HCT116 (cell line): ENCODE measurements at regions not wholly inside any gene's neighbourhood (a gene's known extent, or its start where the extent isn't known, plus 50 kb on each side); places are given as distances from the start of the nearest gene placed in this dataset.

Experiments
- ATAC-seq: fragments of 200-7000 bp; cut with Tn5 transposase; 2 replicates; pipeline ENCODE4 v1.9.1; 2020; ENCODE audit warnings: mild to moderate bottlenecking, moderate library complexity
- BruUV-seq: library from RNA; stranded (reverse); fragments of 400-500 nt; replicated peaks from 2 replicates; lab custom pipeline; 2021; lab: Mats Ljungman, UMichigan
- CTCF ChIA-PET: fragments of 300-600 bp; sonication (Branson Sonifier 250); formaldehyde crosslinking; loops from one replicate; lab custom pipeline; 2021; ENCODE audit warnings: antibody characterized with exemption; lab: Charles Lee
- POLR2A ChIA-PET: fragments of 300-600, 350-600 bp; sonication (Branson Sonifier 250); formaldehyde crosslinking; loops from one replicate; lab custom pipeline; 2021; ENCODE audit warnings: antibody characterized with exemption; lab: Charles Lee
- RAD21 ChIA-PET, 2 experiments: fragments of 300-600 bp; sonication (Branson Sonifier 250); formaldehyde crosslinking; loops; one replicate each; lab custom pipeline; 2023; ENCODE audit warnings: low total read pairs in 2 of 2; ENCODE audit not compliant: uncharacterized antibody in 2 of 2, unreplicated experiment in 2 of 2, low non-redundant PET in 1 of 2; lab: Charles Lee
- DNase-seq: peaks from one replicate; pipeline ENCODE4 v3.0.0-alpha.2; 2010; ENCODE audit warnings: low read depth, low spot score
- H2AFZ ChIP-seq: fragments of 200-600 bp; shearing (Covaris generic), sonication (generic); 2 replicates; pipeline ENCODE4 v1.6.1; 2017; ENCODE audit warnings: low read depth, mixed run types, mixed read lengths, antibody characterized with exemption, low read length; ENCODE audit not compliant: poor library complexity, severe bottlenecking
- H3K27ac ChIP-seq: 2 replicates; pipeline ENCODE4 v1.5.1; 2012; ENCODE audit warnings: low read depth, low read length
- H3K27me3 ChIP-seq: fragments of 200-600 bp; sonication (generic); 2 replicates; pipeline ENCODE4 v1.6.1; 2016; ENCODE audit warnings: mixed run types, low read length, mixed read lengths; ENCODE audit not compliant: insufficient read depth
- H3K36me3 ChIP-seq, 2 experiments: fragments of 200-500 bp in 1 of 2; fragments of 200-600 bp in 1 of 2; sonication (Bioruptor generic) in 1 of 2; sonication (generic) in 1 of 2; 2 replicates each; pipeline versions ENCODE4 v1.5.1 to v1.6.1; 2014 to 2016; ENCODE audit warnings: low read length in 2 of 2, inconsistent platforms in 1 of 2, mixed read lengths in 1 of 2, mixed run types in 1 of 2; ENCODE audit not compliant: insufficient read depth in 2 of 2, control insufficient read depth in 1 of 2
- H3K4me1 ChIP-seq, 2 experiments: fragments of 200-600 bp in 1 of 2; sonication (generic) in 1 of 2; 2 replicates each; pipeline versions ENCODE4 v1.5.1 to v1.6.1; 2012 to 2017; ENCODE audit warnings: low read length in 2 of 2, inconsistent platforms in 1 of 2, mild to moderate bottlenecking in 1 of 2, mixed read lengths in 1 of 2, mixed run types in 1 of 2, moderate library complexity in 1 of 2; ENCODE audit not compliant: insufficient read depth in 2 of 2, control insufficient read depth in 1 of 2
- H3K4me2 ChIP-seq: fragments of 200-600 bp; sonication (generic); 2 replicates; pipeline ENCODE4 v1.6.1; 2017; ENCODE audit warnings: mixed run types, low read length, mixed read lengths
- H3K4me3 ChIP-seq, 2 experiments: fragments of 200-600 bp in 1 of 2; sonication (generic) in 1 of 2; replicated peaks in 1 of 2; 2 replicates each; pipeline ENCODE4 v1.5.1; 2011 to 2016; ENCODE audit warnings: low read length in 2 of 2, control low read depth in 1 of 2, low read depth in 1 of 2, mild to moderate bottlenecking in 1 of 2, mixed read lengths in 1 of 2, mixed run types in 1 of 2
- H3K79me2 ChIP-seq: fragments of 200-600 bp; sonication (generic); 2 replicates; pipeline ENCODE4 v1.6.1; 2017; ENCODE audit warnings: mild to moderate bottlenecking, mixed run types, low read length, moderate library complexity, mixed read lengths; ENCODE audit not compliant: insufficient read depth
- H3K9ac ChIP-seq: fragments of 200-600 bp; sonication (generic); 2 replicates; pipeline ENCODE4 v1.6.1; 2016; ENCODE audit warnings: low read length, mixed read lengths
- H3K9me2 ChIP-seq: fragments of 200-600 bp; sonication (generic), shearing (Covaris generic); 2 replicates; pipeline ENCODE4 v1.6.1; 2017; ENCODE audit warnings: mixed run types, mild to moderate bottlenecking, moderate library complexity; ENCODE audit not compliant: insufficient read depth
- H3K9me3 ChIP-seq, 2 experiments: fragments of 200-500 bp in 1 of 2; fragments of 200-600 bp in 1 of 2; sonication (Bioruptor generic) in 1 of 2; sonication (generic) in 1 of 2; 2 replicates each; pipeline ENCODE4 v1.6.1; 2014 to 2017; ENCODE audit warnings: low read length in 2 of 2, mixed read lengths in 2 of 2, inconsistent platforms in 1 of 2, low read depth in 1 of 2, mild to moderate bottlenecking in 1 of 2, mixed run types in 1 of 2, moderate library complexity in 1 of 2; ENCODE audit not compliant: control insufficient read depth in 1 of 2, insufficient read depth in 1 of 2
- H4K20me1 ChIP-seq: fragments of 200-600 bp; sonication (generic), shearing (Covaris generic); 2 replicates; pipeline ENCODE4 v1.6.1; 2017; ENCODE audit warnings: mixed run types, mild to moderate bottlenecking, moderate library complexity; ENCODE audit not compliant: insufficient read depth
- ATF3 ChIP-seq: IDR thresholded peaks from 2 replicates; pipeline ENCODE4 v1.6.1; 2012
- CBX3 ChIP-seq: IDR thresholded peaks from 2 replicates; pipeline ENCODE4 v1.6.1; 2012; ENCODE audit warnings: low read depth
- CEBPB ChIP-seq: IDR thresholded peaks from 2 replicates; pipeline ENCODE4 v1.6.1; 2012; ENCODE audit warnings: low read depth
- EZH2 ChIP-seq: fragments of 200-600 bp; sonication (generic); IDR thresholded peaks from 2 replicates; pipeline ENCODE4 v1.6.1; 2017; ENCODE audit warnings: antibody characterized with exemption, mixed run types
- POLR2A ChIP-seq: IDR thresholded peaks from 2 replicates; pipeline ENCODE4 v1.7.0; 2011; ENCODE audit warnings: borderline replicate concordance; ENCODE audit not compliant: insufficient read depth, insufficient read length; ENCODE audit errors: extremely low read depth
- POLR2AphosphoS5 ChIP-seq: IDR thresholded peaks from 2 replicates; pipeline ENCODE4 v1.6.1; 2011; ENCODE audit warnings: mild to moderate bottlenecking, low read depth, low read length, moderate library complexity
- RAD21 ChIP-seq: IDR thresholded peaks from 2 replicates; pipeline ENCODE4 v1.6.1; 2012; ENCODE audit warnings: low read depth, mild to moderate bottlenecking
- SIN3A ChIP-seq: IDR thresholded peaks from 2 replicates; pipeline ENCODE4 v1.6.1; 2012; ENCODE audit warnings: low read depth
- YY1 ChIP-seq: IDR thresholded peaks from 2 replicates; pipeline ENCODE4 v1.6.1; 2011; ENCODE audit warnings: low read length, low read depth, moderate library complexity, mild to moderate bottlenecking; ENCODE audit not compliant: insufficient replicate concordance; ENCODE audit errors: extremely low read depth
- ZFX ChIP-seq: fragments of 450-650 bp; IDR thresholded peaks from 2 replicates; pipeline ENCODE4 v1.6.1; 2017
- intact Hi-C: fragments of 100-400 bp; cut with micrococcal nuclease; formaldehyde crosslinking; loops from 2 replicates; pipeline ENCODE4 v1.10.0; 2022
- TF ChIP-seq, protein P1 (sequence below): IDR thresholded peaks from 2 replicates; pipeline ENCODE4 v1.6.1; 2012; ENCODE audit warnings: low read depth

DNA sequence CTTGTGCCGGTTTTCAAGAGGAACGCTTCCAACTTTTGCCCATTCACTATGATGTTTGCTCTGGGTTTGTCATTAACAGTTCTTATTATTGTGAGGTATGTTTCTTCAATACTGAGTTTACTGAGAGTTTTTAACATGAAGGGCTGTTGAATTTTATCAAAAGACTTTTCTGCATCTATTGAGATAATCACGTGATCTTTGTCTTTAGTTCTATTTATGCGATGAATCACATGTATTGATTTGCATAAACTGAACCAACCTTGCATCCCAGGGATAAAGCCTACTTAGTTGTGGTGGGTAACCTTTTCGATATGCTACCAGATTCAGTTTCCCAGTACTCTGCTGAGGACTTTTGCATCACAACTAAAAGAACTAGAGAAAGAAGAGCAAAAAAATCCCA is 318.0 kb downstream of the GASK1B start:
- ChIA-PET CTCF (no interaction called here), RAD21 (no interaction called here), POLR2A (no interaction called here)
- H3K9ac ChIP-seq, result no peak overlapping the region
- no peaks in the 10 kb centered on the region for H4K20me1 ChIP-seq
- no peak overlapping the region for H3K27ac ChIP-seq
- H3K9me2 ChIP-seq, result no peaks in the 10 kb centered on the region
- H3K4me2 ChIP-seq, result no peak overlapping the region
- TF ChIP-seq POLR2A (no peak), ZFX (no peak), CBX3 (no peak), SIN3A (no peak), RAD21 (no peak), POLR2AphosphoS5 (no peak), YY1 (no peak), ATF3 (no peak), CEBPB (no peak), EZH2 (no peak)
- TF ChIP-seq, protein P1, sequence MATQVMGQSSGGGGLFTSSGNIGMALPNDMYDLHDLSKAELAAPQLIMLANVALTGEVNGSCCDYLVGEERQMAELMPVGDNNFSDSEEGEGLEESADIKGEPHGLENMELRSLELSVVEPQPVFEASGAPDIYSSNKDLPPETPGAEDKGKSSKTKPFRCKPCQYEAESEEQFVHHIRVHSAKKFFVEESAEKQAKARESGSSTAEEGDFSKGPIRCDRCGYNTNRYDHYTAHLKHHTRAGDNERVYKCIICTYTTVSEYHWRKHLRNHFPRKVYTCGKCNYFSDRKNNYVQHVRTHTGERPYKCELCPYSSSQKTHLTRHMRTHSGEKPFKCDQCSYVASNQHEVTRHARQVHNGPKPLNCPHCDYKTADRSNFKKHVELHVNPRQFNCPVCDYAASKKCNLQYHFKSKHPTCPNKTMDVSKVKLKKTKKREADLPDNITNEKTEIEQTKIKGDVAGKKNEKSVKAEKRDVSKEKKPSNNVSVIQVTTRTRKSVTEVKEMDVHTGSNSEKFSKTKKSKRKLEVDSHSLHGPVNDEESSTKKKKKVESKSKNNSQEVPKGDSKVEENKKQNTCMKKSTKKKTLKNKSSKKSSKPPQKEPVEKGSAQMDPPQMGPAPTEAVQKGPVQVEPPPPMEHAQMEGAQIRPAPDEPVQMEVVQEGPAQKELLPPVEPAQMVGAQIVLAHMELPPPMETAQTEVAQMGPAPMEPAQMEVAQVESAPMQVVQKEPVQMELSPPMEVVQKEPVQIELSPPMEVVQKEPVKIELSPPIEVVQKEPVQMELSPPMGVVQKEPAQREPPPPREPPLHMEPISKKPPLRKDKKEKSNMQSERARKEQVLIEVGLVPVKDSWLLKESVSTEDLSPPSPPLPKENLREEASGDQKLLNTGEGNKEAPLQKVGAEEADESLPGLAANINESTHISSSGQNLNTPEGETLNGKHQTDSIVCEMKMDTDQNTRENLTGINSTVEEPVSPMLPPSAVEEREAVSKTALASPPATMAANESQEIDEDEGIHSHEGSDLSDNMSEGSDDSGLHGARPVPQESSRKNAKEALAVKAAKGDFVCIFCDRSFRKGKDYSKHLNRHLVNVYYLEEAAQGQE, result no peak
- no peaks in the 10 kb centered on the region for H3K27me3 ChIP-seq
- H3K4me1 ChIP-seq, result no peaks in the 10 kb centered on the region
- DNase-seq (no peak), ATAC-seq (no peak)
- no peaks in the 10 kb centered on the region for H3K36me3 ChIP-seq
- H2AFZ ChIP-seq, result no peak overlapping the region
- intact Hi-C loops, result no loop called here
- H3K4me3 ChIP-seq, result no peak overlapping the region
- no peaks in the 10 kb centered on the region for H3K79me2 ChIP-seq
- no peaks in the 10 kb centered on the region for H3K9me3 ChIP-seq
- BruUV-seq, result no TSS peak
